Islet precursor cell (in vitro differentiated cells): ENCODE measurements at regions not wholly inside any gene's neighbourhood (a gene's known extent, or its start where the extent isn't known, plus 50 kb on each side); places are given as distances from the start of the nearest gene placed in this dataset.
A peak's percentile ranks its signal among the peaks of the same experiment; 100 is the strongest.
"Not testable (repeated sequence)": the region's sequence is repeated elsewhere in the genome, so short reads cannot be mapped to it uniquely, and the experiment has no call there.

ENCODE experiments used
- DNase-seq: peaks from one replicate; pipeline ENCODE4 v3.0.0-alpha.2; 2018

GRCh38 chr1:217079584-217079983 lies 356.4 kb upstream of the ESRRG start:
- DNase-seq, result no peak

GRCh38 chr1:217078959-217079358 lies 355.7 kb upstream of the ESRRG start:
- no peak for DNase-seq

- DNase-seq, result peak; percentile 87
Observed at GRCh38 chr1:217078078-217078690, 355.0 kb upstream of the ESRRG start.

- no peak for DNase-seq
Observed at GRCh38 chr1:217077426-217077825, 354.2 kb upstream of the ESRRG start.

- no peak for DNase-seq
Observed at GRCh38 chr1:217076902-217077301, 353.7 kb upstream of the ESRRG start.

GRCh38 chr1:217072926-217073325 lies 349.7 kb upstream of the ESRRG start:
- no peak for DNase-seq

- DNase-seq, result no peak
Observed at GRCh38 chr1:217067642-217068041, 344.4 kb upstream of the ESRRG start.

GRCh38 chr1:217066794-217067193 lies 343.6 kb upstream of the ESRRG start:
- no peak for DNase-seq

GRCh38 chr1:217063172-217063908 lies 340.1 kb upstream of the ESRRG start:
- DNase-seq, result no peak

- no peak for DNase-seq
Observed at GRCh38 chr1:217062586-217062985, 339.4 kb upstream of the ESRRG start.

- no peak for DNase-seq
Observed at GRCh38 chr1:217059401-217059800, 336.2 kb upstream of the ESRRG start.

GRCh38 chr1:217053676-217054075 lies 330.4 kb upstream of the ESRRG start:
- DNase-seq, result no peak

- no peak for DNase-seq
Observed at GRCh38 chr1:217052626-217053025, 329.4 kb upstream of the ESRRG start.

- DNase-seq, result no peak
Observed at GRCh38 chr1:217052196-217052595, 329.0 kb upstream of the ESRRG start.

GRCh38 chr1:217049721-217050120 lies 326.5 kb upstream of the ESRRG start:
- DNase-seq, result no peak

GRCh38 chr1:217049081-217049480 lies 325.9 kb upstream of the ESRRG start:
- DNase-seq, result no peak

GRCh38 chr1:217048104-217048707 lies 325.0 kb upstream of the ESRRG start:
- DNase-seq, result peak; percentile 79

- no peak for DNase-seq
Observed at GRCh38 chr1:217040711-217041455, 317.7 kb upstream of the ESRRG start.

- no peak for DNase-seq
Observed at GRCh38 chr1:217039926-217040325, 316.7 kb upstream of the ESRRG start.

GRCh38 chr1:217039139-217039538 lies 315.9 kb upstream of the ESRRG start:
- DNase-seq, result not testable (repeated sequence)

- no peak for DNase-seq
Observed at GRCh38 chr1:217036757-217037156, 313.5 kb upstream of the ESRRG start.

GRCh38 chr1:217032715-217033367 lies 309.6 kb upstream of the ESRRG start:
- DNase-seq, result no peak
